PC-9 (cell line): ENCODE measurements at regions not wholly inside any gene's neighbourhood (a gene's known extent, or its start where the extent isn't known, plus 50 kb on each side); places are given as distances from the start of the nearest gene placed in this dataset.

Experiments used
- BruUV-seq: library from RNA; stranded (reverse); fragments of 400-500 nt; replicated peaks from 2 replicates; lab custom pipeline; 2021; lab: Mats Ljungman, UMichigan
- CTCF ChIA-PET: fragments of 300-600 bp; sonication (Branson Sonifier 250); formaldehyde crosslinking; loops from one replicate; lab custom pipeline; 2022; ENCODE audit warnings: antibody characterized with exemption; lab: Charles Lee
- POLR2A ChIA-PET: fragments of 300-600 bp; sonication (Branson Sonifier 250); formaldehyde crosslinking; loops from one replicate; lab custom pipeline; 2022; ENCODE audit warnings: antibody characterized with exemption; ENCODE audit not compliant: unreplicated experiment; lab: Charles Lee
- DNase-seq, 2 experiments: peaks; one replicate each; pipeline versions ENCODE4 v3.0.0 to v3.0.0-alpha.2; 2015 to 2022; ENCODE audit warnings: mixed read lengths in 1 of 2
- H2AFZ ChIP-seq: fragments of 200-600 bp; sonication (generic); 2 replicates; pipeline ENCODE4 v1.8.1; 2017; ENCODE audit warnings: antibody characterized with exemption
- H3F3A ChIP-seq: fragments of 200-600 bp; sonication (generic); 2 replicates; pipeline ENCODE4 v1.8.1; 2017; ENCODE audit warnings: antibody characterized with exemption, mild to moderate bottlenecking, low read depth; ENCODE audit not compliant: insufficient read depth
- H3K27ac ChIP-seq: fragments of 200-600 bp; sonication (generic); 2 replicates; pipeline ENCODE4 v1.6.1; 2016; ENCODE audit warnings: mixed run types
- H3K27me3 ChIP-seq: fragments of 200-600 bp; sonication (generic); 2 replicates; pipeline ENCODE4 v1.6.1; 2016; ENCODE audit warnings: low read depth, mixed run types; ENCODE audit not compliant: insufficient read depth
- H3K36me3 ChIP-seq: fragments of 200-600 bp; sonication (generic); 2 replicates; pipeline ENCODE4 v1.6.1; 2016; ENCODE audit warnings: low read depth, mixed run types
- H3K4me1 ChIP-seq: fragments of 200-600 bp; sonication (generic); replicated peaks from 2 replicates; pipeline ENCODE4 v1.6.1; 2016; ENCODE audit warnings: mixed run types; ENCODE audit not compliant: insufficient read depth
- H3K4me2 ChIP-seq: fragments of 200-600 bp; sonication (generic); 2 replicates; pipeline ENCODE4 v1.6.1; 2017; ENCODE audit warnings: mixed run types
- H3K4me3 ChIP-seq: fragments of 200-600 bp; sonication (generic); 2 replicates; pipeline ENCODE4 v1.6.1; 2016; ENCODE audit warnings: mixed run types
- H3K79me2 ChIP-seq: fragments of 200-600 bp; sonication (generic); 2 replicates; pipeline ENCODE4 v1.6.1; 2017; ENCODE audit warnings: low read depth, mixed run types
- H3K9me2 ChIP-seq: fragments of 200-600 bp; sonication (generic); 2 replicates; pipeline ENCODE4 v1.8.1; 2017; ENCODE audit warnings: mild to moderate bottlenecking; ENCODE audit not compliant: insufficient read depth
- H3K9me3 ChIP-seq: fragments of 200-600 bp; sonication (generic); 2 replicates; pipeline ENCODE4 v1.8.1; 2016; ENCODE audit warnings: low read depth; ENCODE audit not compliant: insufficient read depth
- H4K20me1 ChIP-seq: fragments of 200-600 bp; sonication (generic); 2 replicates; pipeline ENCODE4 v1.8.1; 2017; ENCODE audit not compliant: insufficient read depth
- CTCF ChIP-seq: fragments of 200-600 bp; sonication (generic); conservative IDR thresholded peaks from 2 replicates; pipeline ENCODE4 v1.6.1; 2017; ENCODE audit warnings: mixed run types, antibody characterized with exemption, mild to moderate bottlenecking, moderate library complexity
- EZH2 ChIP-seq: fragments of 200-600 bp; sonication (generic); IDR thresholded peaks from 2 replicates; pipeline ENCODE4 v1.8.0; 2017; ENCODE audit warnings: antibody characterized with exemption, low read depth
- intact Hi-C: fragments of 100-400 bp; cut with micrococcal nuclease; formaldehyde crosslinking; loops from one replicate; pipeline ENCODE4 v1.10.0; 2022; ENCODE audit not compliant: unreplicated experiment

DNA sequence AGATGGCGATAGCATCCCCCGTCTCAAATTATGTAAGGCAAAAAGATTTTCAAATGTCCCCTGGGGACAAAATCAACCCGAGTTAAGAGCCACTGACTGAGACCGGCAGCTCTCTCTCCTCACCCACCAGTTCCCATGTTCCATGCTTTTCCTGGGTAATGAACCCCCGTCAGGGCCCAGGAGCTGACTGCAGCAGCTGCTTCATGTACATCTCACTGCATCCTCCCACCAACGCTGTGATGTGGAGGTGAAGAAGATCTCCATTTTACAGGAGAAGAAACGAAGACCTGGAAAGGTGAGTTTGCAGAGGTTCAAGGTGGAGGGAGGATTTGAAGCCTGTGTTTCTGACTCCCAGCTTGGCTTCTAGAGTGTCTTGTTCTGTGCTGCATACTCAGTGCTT, 481.1 kb downstream of the MIAT start:
- peaks cover 28% of the 10 kb centered on the region for H3K4me1 ChIP-seq
- H4K20me1 ChIP-seq: no peaks in the 10 kb centered on the region
- H3K36me3 ChIP-seq: no peaks in the 10 kb centered on the region
- H3K4me2 ChIP-seq: no peak overlapping the region
- no peak overlapping the region for H2AFZ ChIP-seq
- H3K27me3 ChIP-seq: no peaks in the 10 kb centered on the region
- peaks cover 16% of the 10 kb centered on the region for H3F3A ChIP-seq
- DNase-seq: no peak
- TF ChIP-seq CTCF (no peak), EZH2 (no peak)
- intact Hi-C loops: no loop called here
- no peak overlapping the region for H3K27ac ChIP-seq
- H3K79me2 ChIP-seq: no peaks in the 10 kb centered on the region
- ChIA-PET POLR2A (no interaction called here), CTCF (no interaction called here)
- H3K9me2 ChIP-seq: no peaks in the 10 kb centered on the region
- H3K4me3 ChIP-seq: no peak overlapping the region
- H3K9me3 ChIP-seq: peaks cover 10% of the 10 kb centered on the region
- BruUV-seq: no TSS peak

DNA sequence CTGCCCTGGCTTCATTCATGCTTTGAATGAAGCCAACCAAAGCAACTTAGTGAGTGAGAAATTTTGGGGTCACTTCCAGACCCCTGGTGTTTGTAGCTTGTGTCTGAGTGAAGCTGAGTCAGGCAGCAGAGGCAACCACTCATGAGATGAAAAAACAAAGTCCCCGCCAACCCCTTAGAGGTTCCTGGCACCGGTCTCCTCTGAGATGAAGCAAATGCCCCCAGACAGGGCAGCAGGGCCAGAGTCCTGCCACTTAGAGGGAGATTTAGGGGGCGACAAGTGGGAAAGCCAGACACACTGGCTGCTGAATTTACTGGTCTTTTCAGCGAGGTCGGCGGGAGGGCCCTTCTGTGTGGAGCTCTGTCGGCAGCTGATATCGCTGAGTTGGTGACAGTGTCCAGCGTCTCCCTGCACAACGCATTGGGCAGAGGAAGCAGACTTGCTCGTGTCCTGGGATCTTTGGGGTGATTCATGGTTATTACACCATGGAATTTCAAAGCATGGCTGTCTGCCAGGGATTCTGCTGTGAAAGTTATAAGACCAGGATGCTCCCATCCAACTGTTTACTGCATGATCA, 482.6 kb downstream of the MIAT start:
- Histone ChIP-seq H3K9me2 (no peaks in the 10 kb centered on the region), H4K20me1 (no peaks in the 10 kb centered on the region), H3K27me3 (no peaks in the 10 kb centered on the region), H3F3A (peaks cover 8% of the 10 kb centered on the region; the same call in 1 of the 2 replicates), H3K79me2 (no peaks in the 10 kb centered on the region), H3K36me3 (no peaks in the 10 kb centered on the region), H3K4me1 (peaks cover 13% of the 10 kb centered on the region), H2AFZ (no peak overlapping the region), H3K4me3 (no peak overlapping the region), H3K9me3 (peaks cover 10% of the 10 kb centered on the region), H3K4me2 (peak overlapping the region; percentile 25; the same call in 1 of the 2 replicates), H3K27ac (no peak overlapping the region)
- ChIA-PET POLR2A (no interaction called here), CTCF (no interaction called here)
- BruUV-seq: no TSS peak
- DNase-seq: peak in 1 of 2 experiments; percentile 62
- intact Hi-C loops: no loop called here
- no peak for TF ChIP-seq EZH2
- TF ChIP-seq CTCF: no peak

DNA sequence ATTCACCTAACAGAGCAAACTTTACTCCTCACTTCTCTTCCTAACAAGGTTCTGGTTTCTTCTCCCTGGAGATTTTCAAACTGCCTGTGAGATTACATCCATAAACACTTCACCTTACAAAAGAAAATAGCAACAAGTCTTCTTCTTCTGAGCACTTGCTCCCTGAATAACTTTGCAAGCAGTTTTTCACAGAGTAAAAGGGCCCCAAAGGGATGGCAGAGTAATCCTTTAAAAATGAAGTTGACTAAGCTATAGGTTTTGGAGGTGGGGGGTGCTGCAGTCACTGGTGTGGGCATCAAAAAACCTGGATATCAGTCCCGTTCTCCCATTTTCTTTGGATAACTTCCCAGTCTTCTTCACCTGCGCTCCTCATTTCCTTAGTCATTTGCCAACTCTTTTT, 484.9 kb downstream of the MIAT start:
- no peaks in the 10 kb centered on the region for H4K20me1 ChIP-seq
- no peak overlapping the region for H3K27ac ChIP-seq
- TF ChIP-seq CTCF: no peak
- BruUV-seq: no TSS peak
- H3F3A ChIP-seq: peaks cover 8% of the 10 kb centered on the region; the same call in 1 of the 2 replicates
- no peak overlapping the region for H3K4me2 ChIP-seq
- ChIA-PET CTCF (interaction anchor here (0.5 kb wide), 1 partner anchor 9 kb away, joined by 7 read pairs; no protein-coding TSS in a partner anchor), POLR2A (interaction anchor here (0.6 kb wide), 2 partner anchors 56 to 60 kb away, joined by 3 to 4 read pairs; no protein-coding TSS in a partner anchor)
- DNase-seq: no peak
- no peaks in the 10 kb centered on the region for H3K36me3 ChIP-seq
- H3K9me2 ChIP-seq: no peaks in the 10 kb centered on the region
- H3K79me2 ChIP-seq: no peaks in the 10 kb centered on the region
- intact Hi-C loops: no loop called here
- H2AFZ ChIP-seq: no peak overlapping the region
- no peaks in the 10 kb centered on the region for H3K27me3 ChIP-seq
- no peaks in the 10 kb centered on the region for H3K9me3 ChIP-seq
- peaks cover 8% of the 10 kb centered on the region; the same call in 1 of the 2 replicates for H3K4me1 ChIP-seq
- H3K4me3 ChIP-seq: no peak overlapping the region
